Activated CD8-positive, alpha-beta memory T cell treated with anti-CD3 and anti-CD28 coated beads for 36 hours (primary cell): ENCODE measurements at regions not wholly inside any gene's neighbourhood (a gene's known extent, or its start where the extent isn't known, plus 50 kb on each side); places are given as distances from the start of the nearest gene placed in this dataset.

Experiments used
- CTCF ChIA-PET: fragments of 350-600 bp; sonication (Branson Sonifier 250); formaldehyde crosslinking; loops from one replicate; lab custom pipeline; 2021; ENCODE audit warnings: antibody characterized with exemption; lab: Charles Lee
- POLR2A ChIA-PET: fragments of 350-600 bp; sonication (Branson Sonifier 250); formaldehyde crosslinking; loops from one replicate; lab custom pipeline; 2021; ENCODE audit warnings: antibody characterized with exemption; lab: Charles Lee

GRCh38 chr20:40797425-40797824, 108.4 kb upstream of the MAFB start:
- CTCF ChIA-PET: interaction anchor here (0.9 kb wide), 1 partner anchor 165 kb away, joined by 3 read pairs; no protein-coding TSS in a partner anchor
- POLR2A ChIA-PET: no interaction called here

GRCh38 chr20:40798066-40798465, 109.0 kb upstream of the MAFB start:
- ChIA-PET POLR2A (no interaction called here), CTCF (no interaction called here)

GRCh38 chr20:40802886-40803285, 113.8 kb upstream of the MAFB start:
- CTCF ChIA-PET: no interaction called here
- POLR2A ChIA-PET: no interaction called here

- POLR2A ChIA-PET: no interaction called here
- CTCF ChIA-PET: no interaction called here
These were observed 114.3 kb upstream of the MAFB start for GRCh38 chr20:40803381-40803780.

- ChIA-PET CTCF (interaction anchor here (0.7 kb wide), 1 partner anchor 140 kb away, joined by 3 read pairs; no protein-coding TSS in a partner anchor), POLR2A (no interaction called here)
These were observed 116.6 kb upstream of the MAFB start for GRCh38 chr20:40805592-40805991.

- ChIA-PET POLR2A (no interaction called here), CTCF (no interaction called here)
These were observed 118.1 kb upstream of the MAFB start for GRCh38 chr20:40806929-40807820.

GRCh38 chr20:40807821-40808170, 118.8 kb upstream of the MAFB start:
- POLR2A ChIA-PET: no interaction called here
- CTCF ChIA-PET: no interaction called here

- ChIA-PET CTCF (no interaction called here), POLR2A (no interaction called here)
These were observed 119.9 kb upstream of the MAFB start for GRCh38 chr20:40808936-40809335.

GRCh38 chr20:40809361-40809760, 120.3 kb upstream of the MAFB start:
- ChIA-PET CTCF (no interaction called here), POLR2A (no interaction called here)

GRCh38 chr20:40810332-40811000, 121.4 kb upstream of the MAFB start:
- ChIA-PET POLR2A (no interaction called here), CTCF (no interaction called here)

- ChIA-PET CTCF (no interaction called here), POLR2A (no interaction called here)
These were observed 122.0 kb upstream of the MAFB start for GRCh38 chr20:40811004-40811403.

GRCh38 chr20:40811660-40812414, 122.8 kb upstream of the MAFB start:
- ChIA-PET POLR2A (no interaction called here), CTCF (no interaction called here)

GRCh38 chr20:40812415-40812925, 123.4 kb upstream of the MAFB start:
- ChIA-PET POLR2A (no interaction called here), CTCF (no interaction called here)

GRCh38 chr20:40813029-40813431, 124.0 kb upstream of the MAFB start:
- ChIA-PET CTCF (no interaction called here), POLR2A (no interaction called here)

GRCh38 chr20:40813708-40814630, 124.9 kb upstream of the MAFB start:
- POLR2A ChIA-PET: no interaction called here
- CTCF ChIA-PET: no interaction called here

GRCh38 chr20:40814631-40814960, 125.6 kb upstream of the MAFB start:
- CTCF ChIA-PET: no interaction called here
- POLR2A ChIA-PET: no interaction called here

- ChIA-PET CTCF (no interaction called here), POLR2A (no interaction called here)
These were observed 126.4 kb upstream of the MAFB start for GRCh38 chr20:40815156-40816038.

GRCh38 chr20:40816039-40816352, 127.0 kb upstream of the MAFB start:
- POLR2A ChIA-PET: no interaction called here

More at GRCh38 chr20:40816039-40816352, 127.0 kb upstream of the MAFB start:
- CTCF ChIA-PET: no interaction called here
